ENCODE measurements at regions not wholly inside any gene's neighbourhood (a gene's known extent, or its start where the extent isn't known, plus 50 kb on each side); places are given as distances from the start of the nearest gene placed in this dataset.

DNA sequence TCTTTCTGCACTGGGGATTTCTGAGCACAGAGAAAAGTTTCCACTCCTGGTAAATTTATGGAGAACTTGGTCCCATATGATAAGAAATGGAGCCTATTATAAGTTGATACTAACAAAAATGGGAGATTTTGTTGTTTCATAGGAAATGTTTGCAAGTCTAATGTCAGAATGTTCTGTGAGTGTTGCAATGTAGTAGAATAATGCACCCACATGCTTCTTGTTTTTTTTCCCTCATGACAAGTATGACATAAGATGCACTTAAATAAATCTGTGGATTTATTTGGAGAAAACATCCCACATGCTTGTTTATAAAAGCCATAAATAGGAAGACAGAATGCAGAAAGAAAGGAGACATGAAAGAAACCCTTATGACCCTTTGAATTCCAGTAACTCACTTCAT, 50.8 kb upstream of the KCNJ6 start:
- TF ChIP-seq CTCF (IDR thresholded peaks at IDR 0.05) (no peak), ZFX (IDR thresholded peaks at IDR 0.05; ENCODE audit: borderline replicate concordance) (no peak)
- no peak overlapping the region for H3K27ac ChIP-seq

DNA sequence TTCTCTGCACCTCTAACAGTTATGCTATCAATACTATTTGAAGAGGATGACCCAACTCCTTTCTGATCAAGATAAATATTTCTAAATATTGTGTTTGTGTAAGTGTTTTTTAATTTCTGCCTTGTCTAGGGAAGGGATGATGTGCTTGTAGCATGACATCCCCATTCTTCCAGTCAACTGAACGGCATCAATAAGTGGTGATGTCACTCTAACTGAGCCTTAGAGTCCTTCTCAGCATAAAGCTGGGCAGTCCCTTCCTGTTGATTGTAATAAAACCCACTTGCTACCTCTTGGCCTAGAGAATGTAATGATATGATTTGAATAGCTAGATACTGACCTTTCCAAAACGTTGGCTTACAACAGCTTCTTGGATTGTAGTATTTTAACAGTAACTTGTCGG, 52.5 kb upstream of the KCNJ6 start:
- TF ChIP-seq ZFX (IDR thresholded peaks at IDR 0.05; ENCODE audit: borderline replicate concordance) (no peak), CTCF (IDR thresholded peaks at IDR 0.05) (no peak)

GRCh38 chr21:37970548-37970947, 54.3 kb upstream of the KCNJ6 start:
- no peak overlapping the region for H3K27ac ChIP-seq
- no peak for TF ChIP-seq CTCF (IDR thresholded peaks at IDR 0.05)
- TF ChIP-seq ZFX (IDR thresholded peaks at IDR 0.05; ENCODE audit: borderline replicate concordance): no peak

More for the DNA sequence above, 52.5 kb upstream of the KCNJ6 start:
- no peak overlapping the region for H3K27ac ChIP-seq

DNA sequence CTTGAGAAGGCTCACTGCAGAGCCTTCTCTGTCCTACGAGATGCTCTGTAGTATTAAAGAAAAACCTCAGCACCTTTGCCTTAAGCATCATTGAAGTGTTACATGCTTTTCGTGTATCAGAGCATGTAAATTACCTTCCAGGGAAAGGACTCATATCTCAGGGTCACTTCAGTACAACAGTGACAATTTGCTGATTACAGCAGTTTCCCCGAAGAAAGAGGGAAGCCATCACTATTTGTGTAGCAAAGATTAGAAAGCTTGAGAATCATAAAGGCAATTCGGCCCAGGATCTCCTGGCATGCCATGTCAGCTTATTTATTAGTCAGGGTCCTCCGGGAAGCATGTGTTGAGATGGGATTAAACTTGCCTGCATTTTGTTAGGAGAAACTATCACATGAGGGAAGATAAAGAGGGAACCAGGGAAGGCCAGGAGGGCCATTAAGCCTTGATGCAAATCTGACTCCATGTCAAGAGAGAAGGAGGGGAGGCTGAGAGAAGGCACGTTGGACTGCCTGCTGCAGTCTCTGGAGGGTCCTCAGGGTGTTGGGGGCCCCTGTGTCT, 55.2 kb upstream of the KCNJ6 start:
- TF ChIP-seq ZFX (IDR thresholded peaks at IDR 0.05; ENCODE audit: borderline replicate concordance): no peak
- H3K27ac ChIP-seq: no peak overlapping the region

DNA sequence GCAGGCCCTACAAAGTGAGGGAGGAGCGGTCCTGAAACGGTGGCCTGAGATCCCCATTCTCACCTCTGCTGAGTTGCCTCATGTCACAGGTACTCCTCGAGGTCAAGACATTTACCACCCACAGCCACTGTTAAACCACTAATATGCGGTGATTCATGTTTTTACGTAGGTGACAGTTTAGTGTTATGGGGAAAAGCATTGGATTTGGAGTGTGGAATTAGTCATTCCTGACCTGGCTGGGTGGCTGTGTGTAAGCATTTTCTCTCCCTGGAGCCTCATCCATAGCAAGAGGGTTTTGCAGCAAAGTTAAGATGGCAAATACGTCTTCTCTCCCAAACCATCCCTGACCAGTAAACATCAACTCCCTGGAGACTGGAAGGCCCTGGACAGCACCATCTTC, 57.8 kb upstream of the KCNJ6 start:
- TF ChIP-seq ZFX (IDR thresholded peaks at IDR 0.05; ENCODE audit: borderline replicate concordance): no peak
- TF ChIP-seq CTCF (IDR thresholded peaks at IDR 0.05): no peak
- H3K27ac ChIP-seq: no peak overlapping the region

DNA sequence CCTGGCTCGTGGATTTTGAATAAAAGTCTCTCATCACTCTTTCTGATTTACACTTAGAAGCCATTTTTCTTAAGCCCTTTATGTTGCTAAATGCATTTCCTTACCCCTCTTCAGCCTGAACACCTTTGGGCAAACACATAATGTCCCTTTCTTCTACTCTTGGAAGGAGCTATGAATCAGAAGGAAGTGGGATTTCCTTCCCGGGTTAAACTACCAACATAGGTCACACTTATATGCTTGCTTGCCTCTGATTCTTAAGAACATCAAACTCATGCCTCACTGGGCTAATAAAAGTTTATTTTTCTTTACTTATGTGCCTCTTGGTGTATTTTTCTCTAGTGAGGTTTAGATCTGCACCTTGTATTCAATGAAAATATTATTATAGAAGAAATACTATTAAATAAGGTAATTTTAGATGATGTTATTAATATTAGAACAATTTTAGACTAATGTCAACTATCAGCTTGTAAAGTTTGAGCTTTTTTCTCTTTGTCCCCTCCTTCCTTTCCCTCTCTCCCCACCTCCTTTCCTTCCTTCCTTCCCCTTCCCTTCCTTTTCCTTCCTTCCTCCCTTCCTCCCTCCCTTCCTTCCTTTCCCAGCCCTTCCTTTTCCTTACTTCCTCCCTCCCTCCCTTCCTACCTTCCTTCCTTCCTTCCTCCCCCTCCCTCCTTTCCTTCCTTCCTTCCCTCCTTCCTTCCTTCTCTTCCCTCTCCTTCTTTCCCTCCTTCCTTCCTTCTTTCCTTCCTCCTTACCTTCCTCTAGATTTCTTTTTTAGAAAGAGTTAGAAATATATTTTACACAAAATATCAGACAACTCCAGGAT, 66.5 kb upstream of the KCNJ6 start:
- TF ChIP-seq CTCF (IDR thresholded peaks at IDR 0.05) (no peak), ZFX (IDR thresholded peaks at IDR 0.05; ENCODE audit: borderline replicate concordance) (no peak)

DNA sequence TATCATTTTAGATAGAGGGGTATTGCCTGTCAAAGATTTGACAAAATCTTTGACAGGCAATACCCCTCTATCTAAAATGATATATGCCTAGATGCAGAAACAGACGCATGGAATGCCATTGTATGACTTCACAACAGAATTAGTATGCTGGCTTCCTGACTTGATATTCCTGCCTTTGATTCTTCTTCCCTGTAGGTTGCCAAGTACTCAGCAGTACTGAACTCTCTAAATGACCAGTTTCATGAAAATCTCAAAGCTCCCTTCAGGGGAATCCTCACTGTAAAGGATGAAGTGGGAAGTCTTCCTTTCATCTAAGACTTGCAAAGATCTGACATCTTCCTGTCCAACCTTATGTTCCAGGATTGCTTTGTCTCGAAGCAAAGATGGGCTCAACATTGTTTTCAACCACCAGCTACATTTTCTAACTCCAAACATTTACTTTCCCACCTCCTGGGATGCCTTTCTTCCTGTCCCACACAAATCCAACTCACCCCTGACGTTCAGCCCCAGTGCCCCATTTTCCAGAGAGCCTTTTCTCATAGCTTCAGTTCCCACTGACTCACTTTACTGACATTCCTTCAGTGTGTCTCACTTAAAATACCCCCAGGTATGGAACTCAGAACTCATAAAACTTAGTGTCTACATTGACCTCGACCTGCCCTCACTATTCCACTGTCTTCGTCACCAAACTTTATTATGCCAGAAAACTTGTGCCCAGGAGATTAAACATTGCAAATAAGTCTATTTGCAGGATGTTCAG, 67.3 kb upstream of the KCNJ6 start:
- no peak overlapping the region for H3K27ac ChIP-seq
- no peak for TF ChIP-seq ZFX (IDR thresholded peaks at IDR 0.05; ENCODE audit: borderline replicate concordance)

More for the DNA sequence above, 66.5 kb upstream of the KCNJ6 start:
- no peak overlapping the region for H3K27ac ChIP-seq

GRCh38 chr21:37984416-37984815, 68.2 kb upstream of the KCNJ6 start:
- TF ChIP-seq ZFX (IDR thresholded peaks at IDR 0.05; ENCODE audit: borderline replicate concordance): no peak
- no peak for TF ChIP-seq CTCF (IDR thresholded peaks at IDR 0.05)
- H3K27ac ChIP-seq: no peak overlapping the region

All from 22Rv1 (cell line).